SU-DHL-6 (cell line): ENCODE measurements at regions not wholly inside any gene's neighbourhood (a gene's known extent, or its start where the extent isn't known, plus 50 kb on each side); places are given as distances from the start of the nearest gene placed in this dataset.

Source experiments
- H2AFZ ChIP-seq: fragments of 200-600 bp; sonication (generic); 2 replicates; pipeline ENCODE4 v1.6.1; 2014; ENCODE audit warnings: low read depth, mild to moderate bottlenecking, moderate library complexity, mixed read lengths, antibody characterized with exemption, low read length; ENCODE audit not compliant: severe bottlenecking
- H3F3A ChIP-seq: fragments of 200-600 bp; shearing (Covaris generic); 2 replicates; pipeline ENCODE4 v1.6.0; 2016; ENCODE audit warnings: antibody characterized with exemption, mild to moderate bottlenecking; ENCODE audit not compliant: insufficient read depth
- H3K27ac ChIP-seq: fragments of 200-600 bp; sonication (generic); 2 replicates; pipeline ENCODE4 v1.5.1; 2016; ENCODE audit warnings: low read depth, mild to moderate bottlenecking, low read length, moderate library complexity, mixed read lengths
- H3K27me3 ChIP-seq: fragments of 200-600 bp; sonication (generic), shearing (Covaris generic); 2 replicates; pipeline ENCODE4 v1.6.0; 2014; ENCODE audit warnings: mild to moderate bottlenecking, low read length
- H3K36me3 ChIP-seq: fragments of 200-600 bp; sonication (generic); 2 replicates; pipeline ENCODE4 v1.6.1; 2014; ENCODE audit warnings: mild to moderate bottlenecking, low read length, mixed read lengths
- H3K4me2 ChIP-seq: fragments of 300-600, 200-600 bp; shearing (Covaris generic), sonication (generic); 2 replicates; pipeline ENCODE4 v1.6.0; 2014; ENCODE audit warnings: low read length, low read depth, mild to moderate bottlenecking; ENCODE audit not compliant: poor library complexity, severe bottlenecking
- H3K4me3 ChIP-seq: fragments of 200-600 bp; sonication (generic); 2 replicates; pipeline ENCODE4 v1.5.1; 2014; ENCODE audit warnings: antibody characterized with exemption, low read length, mild to moderate bottlenecking, mixed read lengths; ENCODE audit not compliant: insufficient read depth, poor library complexity, severe bottlenecking
- H3K79me2 ChIP-seq: fragments of 200-600 bp; sonication (generic); 2 replicates; pipeline ENCODE4 v1.6.1; 2014; ENCODE audit warnings: mild to moderate bottlenecking, low read length, moderate library complexity; ENCODE audit not compliant: insufficient read depth
- H3K9ac ChIP-seq: fragments of 200-600 bp; sonication (generic); 2 replicates; pipeline ENCODE4 v1.7.0; 2014; ENCODE audit warnings: mild to moderate bottlenecking, low read length
- H3K9me2 ChIP-seq: fragments of 200-600 bp; sonication (generic); replicated peaks from 2 replicates; pipeline ENCODE4 v1.6.1; 2014; ENCODE audit warnings: low read length; ENCODE audit not compliant: insufficient read depth
- H3K9me3 ChIP-seq: fragments of 200-600 bp; sonication (generic); 2 replicates; pipeline ENCODE4 v1.6.1; 2014; ENCODE audit warnings: low read length, mixed read lengths; ENCODE audit not compliant: insufficient read depth
- H4K20me1 ChIP-seq: fragments of 200-600 bp; sonication (generic); 2 replicates; pipeline ENCODE4 v1.6.1; 2014; ENCODE audit warnings: low read depth, mild to moderate bottlenecking, antibody characterized with exemption, low read length, moderate library complexity, mixed read lengths
- CTCF ChIP-seq: fragments of 200-600 bp; sonication (generic); IDR thresholded peaks from one replicate; pipeline ENCODE4 v1.5.1; 2017; ENCODE audit warnings: antibody characterized with exemption, mild to moderate bottlenecking, low read length, moderate library complexity; ENCODE audit not compliant: insufficient read depth, poor library complexity, severe bottlenecking
- EZH2phosphoT487 ChIP-seq: fragments of 200-600 bp; sonication (generic), shearing (Covaris generic); conservative IDR thresholded peaks from 2 replicates; pipeline ENCODE4 v1.6.1; 2018; ENCODE audit warnings: mild to moderate bottlenecking, antibody characterized with exemption, low read length, moderate library complexity, mixed read lengths

GRCh38 chr4:62896721-62897120 lies 1512.5 kb downstream of the TECRL start:
- TF ChIP-seq EZH2phosphoT487 (no peak), CTCF (no peak)
- no peaks in the 10 kb centered on the region for H4K20me1 ChIP-seq
- H3F3A ChIP-seq = no peaks in the 10 kb centered on the region
- no peak overlapping the region for H3K27ac ChIP-seq
- no peaks in the 10 kb centered on the region for H3K79me2 ChIP-seq
- no peak overlapping the region for H2AFZ ChIP-seq
- no peak overlapping the region for H3K4me2 ChIP-seq
- H3K4me3 ChIP-seq = no peak overlapping the region
- no peak overlapping the region for H3K9ac ChIP-seq
- no peaks in the 10 kb centered on the region for H3K9me2 ChIP-seq
- no peaks in the 10 kb centered on the region for H3K27me3 ChIP-seq
- H3K36me3 ChIP-seq = no peaks in the 10 kb centered on the region
- no peaks in the 10 kb centered on the region; the same call in 1 of the 2 replicates for H3K9me3 ChIP-seq

- Histone ChIP-seq H3K9me2 (no peaks in the 10 kb centered on the region), H3K4me2 (no peak overlapping the region), H3K9me3 (no peaks in the 10 kb centered on the region), H3K27ac (no peak overlapping the region), H3K36me3 (no peaks in the 10 kb centered on the region), H3K4me3 (no peak overlapping the region), H2AFZ (no peak overlapping the region), H3K9ac (no peak overlapping the region), H3K79me2 (no peaks in the 10 kb centered on the region), H4K20me1 (no peaks in the 10 kb centered on the region), H3K27me3 (no peaks in the 10 kb centered on the region), H3F3A (no peaks in the 10 kb centered on the region)
- TF ChIP-seq EZH2phosphoT487 (no peak), CTCF (no peak)
Observed at GRCh38 chr4:62881901-62882300, 1527.3 kb downstream of the TECRL start.

- Histone ChIP-seq H3K4me3 (no peak overlapping the region), H4K20me1 (no peaks in the 10 kb centered on the region), H3K79me2 (no peaks in the 10 kb centered on the region), H3K9me2 (no peaks in the 10 kb centered on the region), H3F3A (no peaks in the 10 kb centered on the region), H3K36me3 (no peaks in the 10 kb centered on the region), H3K27ac (no peak overlapping the region), H2AFZ (no peak overlapping the region), H3K9ac (no peak overlapping the region), H3K4me2 (no peak overlapping the region), H3K9me3 (no peaks in the 10 kb centered on the region), H3K27me3 (no peaks in the 10 kb centered on the region)
- TF ChIP-seq EZH2phosphoT487 (no peak), CTCF (no peak)
Observed at GRCh38 chr4:62881210-62881609, 1528.0 kb downstream of the TECRL start.
